OCI-M1 (cell line): ENCODE measurements at regions not wholly inside any gene's neighbourhood (a gene's known extent, or its start where the extent isn't known, plus 50 kb on each side); places are given as distances from the start of the nearest gene placed in this dataset.
"Not testable (repeated sequence)": the region's sequence is repeated elsewhere in the genome, so short reads cannot be mapped to it uniquely, and the experiment has no call there.

Experiments used
- DNase-seq: peaks from one replicate; lab custom pipeline; 2025; lab: John Stamatoyannopoulos, UW

DNA sequence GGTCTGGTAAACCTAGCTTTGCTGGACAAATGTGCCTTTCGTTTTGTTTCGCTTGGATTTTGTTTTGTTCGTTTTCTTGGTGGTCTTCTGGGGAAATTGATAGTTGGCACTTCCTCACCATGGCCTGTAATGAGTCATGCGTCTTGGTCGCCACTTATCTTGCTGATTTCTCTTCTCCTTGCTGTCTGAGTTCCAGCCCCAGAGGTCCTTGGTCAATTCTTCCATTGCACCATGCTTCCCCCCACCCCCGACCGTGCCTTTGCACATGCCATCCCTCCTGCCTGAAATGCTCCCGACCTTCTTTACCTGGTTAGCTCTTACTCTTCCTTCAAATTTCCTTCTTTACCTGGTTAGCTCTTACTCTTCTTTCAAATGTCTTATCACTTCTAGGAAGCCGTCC, 168.7 kb upstream of the MSX2 start:
- no peak for DNase-seq

GRCh38 chr5:174556756-174557155, 167.6 kb upstream of the MSX2 start:
- no peak for DNase-seq

GRCh38 chr5:174558190-174558589, 166.2 kb upstream of the MSX2 start:
- no peak for DNase-seq

GRCh38 chr5:174559141-174559540, 165.2 kb upstream of the MSX2 start:
- DNase-seq, result no peak

DNA sequence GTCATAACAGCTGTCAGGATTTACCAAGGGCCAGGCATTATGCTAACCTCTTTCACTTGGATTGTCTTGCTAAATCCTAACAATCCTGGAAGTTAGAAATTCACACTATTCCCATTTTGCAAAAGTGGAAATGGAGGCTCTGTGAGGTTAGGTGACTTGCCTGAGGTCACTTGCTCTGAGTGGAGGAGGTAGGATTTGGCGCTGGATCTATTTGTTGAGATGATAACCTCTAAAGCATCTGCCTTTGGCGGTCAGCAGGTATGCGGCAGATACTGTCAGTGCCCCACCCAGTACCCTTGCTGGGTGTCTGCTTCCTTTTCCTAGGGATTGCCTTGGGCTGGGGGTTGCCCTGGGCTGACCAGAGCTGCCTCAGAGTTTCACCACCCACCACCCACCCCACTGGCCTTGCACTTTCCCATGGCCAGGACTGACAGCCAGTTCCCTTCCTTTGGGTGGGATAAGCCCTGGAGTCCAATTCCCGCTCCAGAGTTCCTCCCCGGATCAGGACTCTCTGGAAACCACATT, 164.8 kb upstream of the MSX2 start:
- no peak for DNase-seq

DNA sequence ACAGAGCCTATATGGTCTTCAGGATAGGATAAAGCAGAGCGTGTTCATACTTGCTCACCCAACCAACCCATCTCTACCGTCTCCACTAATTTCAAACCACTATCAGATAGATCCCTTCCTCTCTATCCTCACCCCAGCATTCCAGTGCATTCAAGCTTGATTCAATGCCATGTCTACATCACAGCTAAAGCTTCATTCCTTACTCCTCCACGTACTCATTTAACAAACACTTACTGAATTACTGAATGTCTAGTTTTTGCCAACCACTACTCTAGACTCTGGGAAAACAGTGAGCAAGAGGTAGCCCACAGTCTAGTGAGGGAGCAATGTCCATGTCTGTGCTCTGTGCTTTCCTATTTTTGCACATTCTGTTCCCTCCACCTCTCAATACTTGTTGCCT, 163.5 kb upstream of the MSX2 start:
- no peak for DNase-seq

GRCh38 chr5:174563040-174563439, 161.3 kb upstream of the MSX2 start:
- DNase-seq, result not testable (repeated sequence)

GRCh38 chr5:174563899-174564298, 160.5 kb upstream of the MSX2 start:
- DNase-seq, result no peak

DNA sequence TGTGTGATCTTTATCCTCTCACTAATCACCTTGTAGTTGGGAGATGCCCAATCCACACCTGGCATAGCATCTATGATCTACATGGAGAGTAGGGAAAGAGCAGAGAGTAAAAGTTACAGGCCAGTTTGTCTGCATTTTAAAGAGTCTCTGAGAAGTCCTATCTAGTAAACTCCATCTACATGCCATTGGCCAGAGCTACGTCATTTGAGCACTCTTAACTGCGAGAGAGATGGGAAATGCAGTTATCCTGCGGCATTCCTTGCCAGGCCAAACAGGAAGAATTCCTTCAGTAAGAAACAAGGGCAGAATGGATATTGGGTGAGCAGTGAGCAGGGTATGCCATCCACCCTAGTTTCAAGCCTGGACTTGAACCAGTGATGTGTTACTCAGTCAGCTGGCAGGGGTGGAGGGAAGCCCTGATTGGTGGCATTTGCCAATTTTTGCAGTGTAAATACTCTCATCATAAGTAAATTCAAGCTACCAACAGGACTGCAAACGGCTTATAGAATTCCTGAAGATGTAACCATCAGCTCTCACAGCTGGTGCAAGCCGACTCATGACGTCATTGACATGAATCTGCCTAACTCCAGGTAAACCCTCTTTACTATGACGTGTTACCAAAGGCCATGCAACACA, 156.8 kb upstream of the MSX2 start:
- no peak for DNase-seq

DNA sequence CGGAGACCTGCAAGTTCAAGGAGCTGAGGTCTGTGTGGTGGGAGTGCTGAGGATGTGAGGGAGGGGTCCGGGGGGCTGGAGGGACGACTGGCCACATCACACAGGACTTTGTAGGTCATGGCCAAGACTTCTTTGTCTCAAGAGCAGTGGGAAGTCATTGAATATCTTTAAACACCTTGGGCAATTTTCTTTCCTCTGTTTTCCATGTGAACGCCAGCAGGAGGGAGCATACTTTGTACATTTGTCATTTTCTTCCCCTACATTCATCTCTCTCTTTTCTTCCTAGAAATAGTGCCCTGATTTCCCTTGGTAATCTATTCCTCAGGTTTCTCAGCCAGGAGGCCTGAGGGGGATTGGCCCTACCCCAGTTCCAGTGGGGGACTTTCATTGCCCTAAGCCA, 153.7 kb upstream of the MSX2 start:
- DNase-seq, result no peak

DNA sequence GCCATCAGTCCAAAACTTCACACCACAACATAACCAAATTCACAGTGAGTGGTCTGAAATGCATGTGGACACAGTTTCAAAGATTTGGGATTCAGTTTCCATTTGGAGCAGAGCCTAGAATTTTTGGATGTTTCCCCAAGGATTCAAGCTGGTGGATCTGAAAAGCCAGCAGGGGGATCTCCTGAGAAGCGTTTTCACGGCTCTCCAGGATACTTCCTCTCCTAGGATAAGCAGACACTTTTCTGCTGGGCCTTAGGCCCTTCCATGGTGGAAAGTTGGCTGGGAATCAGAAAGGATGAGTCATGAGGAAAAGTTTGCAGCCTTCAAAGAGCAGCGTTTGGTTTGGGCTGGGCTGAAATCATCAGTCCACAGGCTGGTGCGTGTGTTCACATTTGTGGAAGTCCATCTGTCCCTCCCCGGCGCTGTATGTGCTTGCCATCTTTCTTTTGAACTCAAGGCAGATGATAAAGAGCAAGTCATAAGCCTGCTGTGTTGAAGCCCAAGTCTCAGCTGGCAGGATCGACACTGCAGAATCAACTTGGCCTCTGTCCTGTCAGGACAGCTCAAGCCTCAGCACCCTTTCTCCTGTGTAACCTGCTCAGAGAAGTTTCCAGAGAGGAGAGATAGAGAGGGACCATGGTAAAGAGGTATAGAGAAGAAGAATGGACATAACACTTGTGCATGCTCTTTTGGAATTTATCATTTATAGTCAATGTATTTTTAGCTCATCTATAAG, 152.6 kb upstream of the MSX2 start:
- DNase-seq, result no peak

DNA sequence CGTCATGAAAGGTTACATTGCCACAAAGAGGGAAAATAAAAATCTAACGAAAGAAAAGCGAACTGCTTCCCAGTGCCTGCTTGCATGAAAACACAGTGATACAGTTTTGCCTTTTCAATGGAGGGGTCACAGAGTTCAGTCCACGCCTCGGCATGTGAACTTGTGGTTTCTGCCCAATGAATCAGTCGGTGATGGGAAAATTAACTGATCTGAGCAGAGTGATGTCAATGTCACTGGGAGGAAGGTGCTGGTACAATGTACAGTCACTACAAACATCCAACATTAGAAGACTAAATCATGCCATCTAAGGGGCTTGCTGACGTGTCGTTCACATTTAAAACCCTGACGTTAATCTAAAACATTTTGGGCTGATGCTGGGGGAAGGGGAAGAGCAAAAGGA, 151.8 kb upstream of the MSX2 start:
- DNase-seq, result no peak

GRCh38 chr5:174573221-174573994, 151.0 kb upstream of the MSX2 start:
- DNase-seq, result no peak

DNA sequence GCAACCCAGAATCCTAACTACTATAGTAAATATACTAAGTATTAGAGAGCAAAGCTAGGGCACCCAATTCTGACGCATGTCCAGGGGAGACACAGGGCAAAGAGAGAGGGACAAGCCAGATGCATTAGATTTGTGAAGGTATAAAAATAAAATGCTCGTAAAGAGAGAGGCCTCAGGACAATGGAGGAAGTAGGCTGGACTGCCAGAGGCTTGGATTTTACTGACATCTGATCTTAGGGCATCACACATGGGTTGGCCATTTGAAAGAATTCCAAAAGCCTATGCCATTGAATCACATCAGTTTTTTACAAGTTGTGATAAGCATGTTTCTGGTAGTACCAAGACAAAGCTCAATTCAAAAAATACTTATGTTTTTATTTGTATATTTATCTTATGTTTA, 149.3 kb upstream of the MSX2 start:
- no peak for DNase-seq

DNA sequence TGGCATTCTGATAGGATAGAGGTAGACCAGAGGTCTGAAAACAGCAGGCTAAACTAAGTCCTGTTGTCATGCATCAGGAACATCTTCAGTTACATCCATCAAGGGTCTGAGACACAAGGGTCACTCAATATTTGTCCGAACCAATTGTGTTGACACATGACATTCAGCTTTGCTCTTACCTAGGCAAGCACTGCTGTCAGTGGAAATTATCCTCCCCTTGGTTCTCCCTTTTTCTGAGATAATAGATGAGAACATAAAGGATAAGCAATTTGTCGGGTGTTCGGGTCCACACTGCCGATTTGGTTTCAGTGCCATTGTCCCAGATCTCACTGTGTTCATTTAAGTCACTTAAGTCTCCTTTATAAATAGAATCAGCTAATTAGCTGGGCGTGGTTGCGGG, 148.3 kb upstream of the MSX2 start:
- no peak for DNase-seq

GRCh38 chr5:174581479-174581878, 142.9 kb upstream of the MSX2 start:
- no peak for DNase-seq

DNA sequence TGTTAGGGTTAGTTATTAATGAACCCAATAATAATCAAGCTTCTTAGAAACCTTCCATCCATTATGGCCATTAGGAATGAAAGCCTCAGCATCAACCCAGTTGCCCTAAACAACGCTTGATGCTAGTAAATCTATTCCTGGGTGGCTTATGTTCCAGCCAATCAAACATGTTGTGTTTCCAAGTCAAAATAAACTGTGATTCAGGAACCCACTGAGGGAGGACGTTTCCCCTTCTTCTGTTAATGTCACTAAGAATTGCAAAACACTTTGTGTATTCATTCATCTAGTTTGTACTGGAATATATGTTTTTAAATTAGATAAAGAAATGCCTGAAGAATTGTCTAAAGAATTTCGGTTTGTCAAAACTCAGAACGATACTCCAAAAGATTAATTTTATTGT, 142.5 kb upstream of the MSX2 start:
- DNase-seq, result no peak

GRCh38 chr5:174583071-174583470, 141.3 kb upstream of the MSX2 start:
- DNase-seq, result no peak

- DNase-seq, result no peak
Measured at GRCh38 chr5:174585472-174585871, 138.9 kb upstream of the MSX2 start.

- DNase-seq, result not testable (repeated sequence)
Measured at GRCh38 chr5:174586163-174586562, 138.2 kb upstream of the MSX2 start.

DNA sequence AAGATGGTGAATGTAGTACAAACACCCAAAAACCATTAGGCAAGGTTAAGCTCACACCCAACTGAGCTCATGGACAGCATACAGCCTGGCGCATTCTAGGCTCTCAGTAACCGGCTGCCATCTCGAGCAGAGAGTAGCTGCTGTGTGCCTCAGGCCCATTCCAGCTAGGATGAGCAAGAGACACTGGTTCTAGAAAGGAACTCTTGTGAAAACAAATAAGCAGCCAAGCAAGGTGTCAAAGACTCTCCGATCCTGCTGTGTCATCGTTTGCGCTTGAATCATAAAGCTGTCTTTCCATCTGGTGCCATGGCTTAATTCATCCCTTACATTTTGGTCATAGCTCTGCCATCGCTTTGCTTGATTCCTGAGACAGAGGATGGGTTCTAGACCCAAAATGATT, 135.4 kb upstream of the MSX2 start:
- no peak for DNase-seq

DNA sequence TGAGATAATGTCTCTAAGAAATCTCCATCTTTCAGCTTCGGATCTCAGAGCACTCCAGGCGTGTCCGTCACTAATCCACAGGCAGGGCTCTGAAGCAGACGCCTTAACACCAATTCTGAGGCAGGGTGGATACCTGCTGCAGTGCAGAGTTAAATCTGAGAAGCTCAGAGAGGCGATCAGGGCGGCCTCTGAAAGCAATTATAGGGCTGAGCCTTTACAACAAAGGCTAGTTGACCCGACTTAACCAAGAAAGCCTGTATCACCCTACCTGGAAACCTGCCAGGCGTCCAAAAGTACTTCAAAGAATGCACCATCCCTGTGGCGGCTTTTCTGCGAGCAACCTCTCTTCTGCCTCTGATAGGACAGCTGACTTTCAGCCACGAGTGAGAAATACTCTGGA, 134.8 kb upstream of the MSX2 start:
- DNase-seq, result no peak

GRCh38 chr5:174590820-174591219, 133.6 kb upstream of the MSX2 start:
- DNase-seq, result no peak
